NCI-H345 treated with DMSO at 0.1 percent for 48 hours (cell line): ENCODE measurements at regions not wholly inside any gene's neighbourhood (a gene's known extent, or its start where the extent isn't known, plus 50 kb on each side); places are given as distances from the start of the nearest gene placed in this dataset.
"Not testable (repeated sequence)": the region's sequence is repeated elsewhere in the genome, so short reads cannot be mapped to it uniquely, and the experiment has no call there.

Experiments used
- DNase-seq: peaks from one replicate; lab custom pipeline; 2025; ENCODE audit not compliant: unreplicated experiment; lab: John Stamatoyannopoulos, UW

GRCh38 chr4:9604031-9604892, 160.0 kb downstream of the DEFB131A start:
- DNase-seq = not testable (repeated sequence)

GRCh38 chr4:9604893-9605190, 160.6 kb downstream of the DEFB131A start:
- DNase-seq = not testable (repeated sequence)

DNA sequence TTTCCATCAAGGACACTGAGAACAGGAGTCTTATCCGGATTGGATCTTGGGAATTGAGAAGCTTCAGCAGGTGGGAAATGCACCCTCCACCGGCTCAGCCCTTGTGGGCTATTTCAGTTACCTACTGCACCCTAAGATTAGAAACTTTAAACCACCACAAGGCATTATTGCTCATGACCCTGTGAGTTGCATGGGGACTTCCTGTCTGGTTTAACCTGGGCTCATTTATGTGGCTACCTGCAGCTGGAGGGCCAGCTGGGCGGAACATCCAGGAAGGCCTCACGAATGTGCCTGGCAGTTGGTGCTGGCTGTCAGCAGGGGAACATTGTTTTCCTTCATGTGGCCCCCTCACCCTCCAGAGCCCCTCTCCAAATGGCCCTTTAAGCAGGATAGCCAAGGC, 164.1 kb downstream of the DEFB131A start:
- no peak for DNase-seq

- not testable (repeated sequence) for DNase-seq
Observed at GRCh38 chr4:9610321-9610720, 166.1 kb downstream of the DEFB131A start.

DNA sequence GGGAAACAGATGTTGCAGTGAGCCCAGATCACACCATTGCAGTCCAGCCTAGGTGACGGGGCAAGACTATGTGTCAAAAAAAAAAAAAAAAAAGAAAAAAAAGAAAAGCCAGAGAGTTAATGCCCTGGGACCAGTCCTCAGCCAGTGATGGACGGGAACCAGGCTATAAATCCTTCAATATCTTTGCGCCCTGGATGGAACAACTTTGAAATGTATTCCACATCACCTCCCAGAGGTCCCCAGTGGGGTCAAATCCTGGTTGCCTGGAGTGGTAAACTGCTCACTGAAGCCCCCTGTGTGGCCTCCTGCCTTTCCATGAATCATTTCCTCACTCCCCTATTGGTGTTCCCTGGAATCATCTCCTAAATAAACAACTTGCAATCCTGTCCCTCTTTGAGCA, 166.9 kb downstream of the DEFB131A start:
- no peak for DNase-seq

GRCh38 chr4:9636411-9636810, 145.0 kb upstream of the DRD5 start:
- DNase-seq = not testable (repeated sequence)

- not testable (repeated sequence) for DNase-seq
Observed at GRCh38 chr4:9659678-9660077, 121.8 kb upstream of the DRD5 start.

DNA sequence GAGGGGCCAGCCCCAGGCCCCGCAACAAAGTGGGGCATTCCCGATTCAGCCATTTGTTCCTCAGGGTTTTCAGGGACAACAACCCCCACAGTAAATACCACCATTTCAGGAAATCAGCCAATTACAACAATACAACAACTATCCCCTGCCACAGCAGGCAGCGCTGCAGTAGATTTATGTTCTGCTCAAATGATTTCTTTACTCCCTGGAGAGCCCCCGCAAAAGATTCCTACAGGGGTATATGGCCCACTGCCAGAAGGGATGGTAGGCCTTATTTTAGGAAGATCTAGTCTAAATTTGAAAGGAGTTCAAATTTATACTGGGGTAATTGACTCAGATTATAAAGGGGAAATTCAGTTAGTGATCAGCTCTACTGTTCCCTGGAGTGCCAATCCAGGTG, 120.5 kb upstream of the DRD5 start:
- not testable (repeated sequence) for DNase-seq

- not testable (repeated sequence) for DNase-seq
Observed at GRCh38 chr4:9670725-9671124, 110.7 kb upstream of the DRD5 start.

GRCh38 chr4:9677357-9677756, 104.1 kb upstream of the DRD5 start:
- DNase-seq = not testable (repeated sequence)

DNA sequence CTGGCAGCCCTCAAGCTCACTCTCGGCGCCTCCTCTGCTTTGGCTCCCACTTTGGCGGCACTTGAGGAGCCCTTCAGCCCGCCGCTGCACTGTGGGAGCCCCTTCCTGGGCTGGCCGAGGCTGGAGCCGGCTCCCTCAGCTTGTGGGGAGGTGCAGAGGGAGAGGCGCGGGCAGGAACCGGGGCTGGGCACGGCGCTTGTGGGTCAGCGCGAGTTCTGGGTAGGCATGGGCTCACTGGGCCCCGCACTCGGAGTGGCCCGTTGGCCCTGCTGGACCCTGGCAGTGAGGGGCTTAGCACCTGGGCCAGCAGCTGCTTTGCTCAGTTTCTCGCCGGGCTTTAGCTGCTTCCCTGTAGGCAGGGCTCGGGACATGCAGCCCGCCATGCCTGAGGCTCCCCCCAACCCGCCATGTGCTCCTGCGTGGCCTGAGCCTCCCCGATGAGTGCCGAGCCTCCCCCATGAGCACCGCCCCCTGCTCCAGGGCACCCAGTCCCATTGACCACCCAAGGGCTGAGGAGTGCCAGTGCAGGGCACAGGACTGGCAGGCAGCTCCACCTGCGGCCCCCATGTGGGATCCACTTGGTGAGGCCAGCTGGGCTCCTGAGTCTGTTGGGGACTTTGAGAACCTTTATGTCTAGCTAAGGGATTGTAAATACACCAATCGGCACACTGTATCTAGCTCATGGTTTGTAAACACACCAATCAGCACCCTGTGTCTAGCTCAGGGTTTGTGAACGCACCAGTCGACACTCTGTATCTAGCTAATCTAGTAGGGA, 101.5 kb upstream of the DRD5 start:
- DNase-seq = no peak

DNA sequence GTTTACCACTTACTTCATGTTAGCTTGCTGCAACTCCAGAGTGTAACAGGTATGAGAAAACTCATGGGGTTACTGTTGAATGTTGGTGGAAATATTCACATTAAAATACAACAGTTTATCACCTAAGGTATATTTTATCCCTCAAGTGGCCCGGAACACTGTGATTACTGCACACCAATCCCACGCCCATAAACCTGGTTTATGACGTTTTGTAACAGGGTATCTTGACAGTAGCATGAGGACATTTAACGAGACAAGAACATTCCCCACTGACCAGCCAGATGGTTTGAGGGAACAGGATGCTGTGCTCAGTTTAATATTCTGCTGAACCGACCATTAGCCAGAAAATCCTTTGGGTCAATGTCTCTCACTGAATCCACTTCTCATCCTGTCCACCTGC, 98.3 kb upstream of the DRD5 start:
- DNase-seq = not testable (repeated sequence)

DNA sequence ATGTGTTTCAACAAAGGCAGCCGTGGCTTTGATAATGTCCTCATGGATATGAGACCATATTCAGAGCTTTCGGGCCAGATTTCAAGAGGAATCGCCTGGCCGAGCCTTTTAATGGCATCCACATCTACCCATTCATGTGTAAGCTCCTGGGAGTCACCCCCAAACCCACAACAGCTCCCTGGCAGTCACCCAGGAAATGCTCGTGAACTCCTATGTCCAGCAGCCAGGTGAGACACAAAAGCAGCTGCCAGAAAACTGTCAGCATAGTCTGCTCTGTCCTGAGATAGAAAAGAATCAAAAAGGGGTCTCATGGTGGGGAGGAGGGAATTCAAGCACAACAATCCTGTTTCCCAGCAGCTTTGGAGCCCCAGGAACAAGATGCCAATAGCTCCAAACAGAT, 96.4 kb upstream of the DRD5 start:
- not testable (repeated sequence) for DNase-seq

DNA sequence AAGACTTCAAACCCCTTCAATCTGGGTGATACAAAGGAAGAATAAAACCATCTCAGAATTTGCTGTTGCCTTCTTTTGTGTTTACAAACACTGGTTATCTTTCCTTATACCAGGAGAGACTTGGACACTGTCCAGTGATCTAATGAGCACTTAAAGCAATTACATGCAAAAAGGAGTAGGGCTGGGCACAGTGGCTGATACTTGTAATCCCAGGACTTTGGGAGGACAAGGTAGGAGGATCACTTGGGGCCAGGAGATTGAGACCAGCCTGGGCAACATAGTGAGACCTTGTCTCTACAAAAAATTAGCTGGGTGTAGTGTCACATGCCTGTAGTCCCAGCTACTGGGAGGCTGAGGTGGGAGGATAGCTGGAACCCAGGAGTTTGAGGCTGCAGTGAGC, 95.7 kb upstream of the DRD5 start:
- DNase-seq = no peak

DNA sequence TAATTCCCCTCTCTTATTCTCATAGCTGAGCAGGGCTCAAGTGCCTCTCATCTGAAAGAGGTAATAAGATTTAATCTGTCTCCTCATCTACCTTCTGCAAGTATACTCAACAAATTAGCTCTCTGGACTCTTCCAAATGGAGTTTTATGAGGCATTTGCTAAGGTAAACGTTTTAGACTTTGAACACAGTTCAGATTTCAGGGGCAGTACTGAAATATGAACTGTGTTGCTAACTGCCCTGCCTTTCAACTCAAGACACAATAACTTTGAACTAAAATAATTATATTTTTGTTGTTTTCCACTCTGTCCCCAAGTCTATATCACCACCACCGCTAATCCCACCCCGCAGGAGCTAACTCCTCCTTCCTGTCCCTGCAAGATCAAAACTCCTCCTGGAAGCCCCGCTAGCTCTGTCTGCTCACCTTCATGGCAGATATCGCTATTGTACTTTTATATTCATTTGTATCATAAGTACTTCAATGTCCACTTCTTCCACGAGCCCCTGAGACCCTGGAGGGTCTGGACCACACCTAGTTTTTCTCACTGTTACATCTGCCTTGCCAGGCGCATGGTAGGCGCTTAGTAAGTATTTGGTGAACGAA, 90.7 kb upstream of the DRD5 start:
- not testable (repeated sequence) for DNase-seq

DNA sequence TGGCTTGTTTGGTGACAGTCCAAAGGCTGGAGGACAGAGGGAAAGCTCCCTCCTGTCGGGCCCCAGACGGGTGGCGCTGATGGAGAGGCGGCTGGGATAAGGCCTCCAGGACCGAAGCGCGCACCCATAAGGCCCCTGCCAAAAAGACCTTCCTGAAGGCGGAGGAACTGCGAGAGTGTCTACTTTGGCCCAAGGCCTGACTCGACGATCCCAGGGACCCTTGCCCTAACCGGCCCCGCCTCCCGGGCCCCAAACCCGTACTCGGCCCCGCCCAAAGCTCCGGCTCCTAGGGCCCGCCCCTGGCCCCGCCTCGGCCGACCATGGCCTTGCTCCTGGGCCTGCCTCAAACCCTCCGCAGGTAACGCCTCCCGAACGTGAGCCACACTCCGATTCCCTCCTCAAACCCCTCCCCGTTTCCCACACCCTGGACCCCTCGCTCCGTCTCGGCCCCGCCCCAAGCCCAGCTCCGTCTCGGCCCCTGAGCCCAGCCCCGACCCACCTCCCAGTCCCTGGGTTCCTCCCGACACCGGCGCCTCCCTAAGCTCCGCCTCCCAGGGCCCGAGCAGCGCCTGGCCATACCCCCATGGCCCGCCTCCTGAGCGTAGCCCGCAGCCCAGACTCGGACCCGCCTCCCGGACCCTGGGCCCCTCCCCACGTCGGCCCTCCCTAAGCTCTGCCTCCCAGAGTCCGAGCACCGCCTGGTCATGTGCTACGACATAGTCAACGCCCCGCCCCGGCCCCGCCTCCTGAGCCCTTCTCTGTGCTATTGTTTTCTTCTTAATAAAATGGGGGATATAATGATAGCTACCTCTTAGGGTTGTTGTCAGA, 90.0 kb upstream of the DRD5 start:
- DNase-seq = peak; percentile 72

DNA sequence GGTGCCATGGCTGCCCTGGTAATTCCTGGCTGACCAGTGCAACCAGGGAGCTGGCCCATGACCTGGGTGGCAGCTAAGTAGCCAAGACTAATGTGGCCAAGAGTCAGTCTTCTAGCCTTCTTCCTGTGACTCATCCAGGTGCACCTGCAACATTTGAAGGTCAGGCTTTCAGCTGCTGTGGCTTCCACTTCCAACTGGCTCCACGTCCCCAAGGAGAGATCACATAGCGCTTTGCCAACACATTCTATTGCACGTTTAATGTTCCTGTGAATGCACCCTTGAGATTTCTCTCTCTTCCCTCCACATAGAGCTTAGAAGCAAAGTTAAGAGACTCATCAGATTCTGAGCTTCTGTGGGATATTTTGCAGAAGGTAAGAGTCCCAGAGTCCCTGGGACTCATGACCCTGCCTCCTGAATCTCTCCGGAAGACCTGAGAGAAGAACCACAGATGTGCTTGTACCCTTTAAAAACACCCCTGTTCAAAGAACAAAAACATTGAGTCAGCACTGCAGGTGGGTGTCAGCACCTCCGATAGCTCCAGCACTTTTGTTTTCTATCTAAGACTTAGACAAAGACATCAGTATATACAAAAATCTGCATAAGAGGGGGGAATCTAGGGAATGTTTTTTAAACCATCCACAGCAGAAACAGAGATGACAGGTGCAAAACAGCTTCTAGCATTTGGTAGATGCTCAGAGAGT, 88.5 kb upstream of the DRD5 start:
- not testable (repeated sequence) for DNase-seq

DNA sequence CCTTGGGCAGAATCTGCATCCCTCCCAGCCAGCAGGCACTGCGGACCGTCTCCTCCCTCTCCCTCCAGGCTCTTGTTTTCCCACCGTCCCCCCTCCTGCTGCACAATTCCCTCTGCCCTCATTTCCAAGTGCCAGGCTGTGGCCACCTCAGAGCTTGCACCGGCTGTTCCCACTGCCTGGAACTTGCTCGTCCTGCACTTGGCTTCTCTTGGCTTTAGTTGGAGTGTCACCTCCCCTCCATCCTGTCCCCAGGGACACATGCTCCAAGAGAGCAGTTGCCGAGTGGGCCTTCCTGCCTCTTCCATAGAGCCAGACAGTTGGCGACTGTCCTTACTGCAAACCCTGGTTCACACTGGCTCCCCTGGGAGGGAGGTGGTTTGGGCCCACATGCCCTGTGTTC, 87.0 kb upstream of the DRD5 start:
- DNase-seq = not testable (repeated sequence)

DNA sequence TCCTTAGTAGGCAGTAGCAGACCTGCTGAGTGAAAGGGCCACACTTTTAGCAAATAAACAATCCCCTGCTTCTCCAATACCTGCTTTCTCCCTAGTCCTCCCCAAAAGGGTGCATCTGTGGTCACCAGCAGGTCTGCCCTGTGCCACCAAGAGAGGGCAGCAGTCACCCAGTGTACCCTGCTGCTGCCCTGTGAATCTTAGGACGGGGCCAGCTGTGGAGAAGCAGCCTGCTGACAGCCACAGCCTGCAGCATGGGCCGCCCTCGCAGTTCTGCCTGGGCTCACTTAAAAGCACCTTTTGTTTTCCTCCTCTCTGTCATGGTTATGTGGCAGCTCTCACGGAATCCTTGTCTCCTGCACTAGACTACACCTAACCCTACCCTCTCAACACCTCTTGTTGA, 85.4 kb upstream of the DRD5 start:
- DNase-seq = peak; percentile 43

DNA sequence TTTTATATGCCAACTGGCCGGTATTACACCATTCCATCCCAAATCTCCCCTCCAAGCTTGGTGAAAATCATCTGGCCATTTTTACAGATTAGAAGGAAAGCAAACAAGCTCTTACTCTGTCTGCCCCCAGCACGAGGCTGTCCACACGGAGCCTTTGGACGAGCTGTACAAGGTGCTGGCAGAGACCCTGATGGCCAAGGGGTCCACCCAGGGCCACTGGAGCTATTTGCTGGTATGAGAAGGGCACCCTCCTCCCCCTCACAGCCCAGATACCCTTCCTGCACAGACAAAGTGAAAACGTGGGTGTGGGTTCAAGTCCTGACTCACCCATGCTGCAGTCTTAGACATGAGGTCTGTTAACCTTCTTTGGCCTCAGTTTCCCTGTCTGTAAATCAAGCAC, 84.9 kb upstream of the DRD5 start:
- not testable (repeated sequence) for DNase-seq
